Loucy (cell line): ENCODE measurements at regions not wholly inside any gene's neighbourhood (a gene's known extent, or its start where the extent isn't known, plus 50 kb on each side); places are given as distances from the start of the nearest gene placed in this dataset.

Source experiments
- H2AFZ ChIP-seq: fragments of 200-600 bp; sonication (generic); 2 replicates; pipeline ENCODE4 v1.6.0; 2016; ENCODE audit warnings: antibody characterized with exemption, mild to moderate bottlenecking, low read length, moderate library complexity
- H3F3A ChIP-seq: fragments of 200-600 bp; 2 replicates; pipeline ENCODE4 v1.6.0; 2016; ENCODE audit warnings: antibody characterized with exemption, low read depth, mild to moderate bottlenecking
- H3K27me3 ChIP-seq: fragments of 200-600 bp; sonication (generic); 2 replicates; pipeline ENCODE4 v1.6.1; 2014; ENCODE audit warnings: low read length, mild to moderate bottlenecking; ENCODE audit not compliant: insufficient read depth, poor library complexity, severe bottlenecking
- H3K36me3 ChIP-seq: fragments of 200-600 bp; sonication (generic); 2 replicates; pipeline ENCODE4 v1.6.1; 2016; ENCODE audit warnings: low read length; ENCODE audit not compliant: insufficient read depth
- H3K4me1 ChIP-seq: fragments of 200-600 bp; sonication (generic); 2 replicates; pipeline ENCODE4 v1.5.1; 2014; ENCODE audit warnings: low read length, mild to moderate bottlenecking; ENCODE audit not compliant: insufficient read depth, poor library complexity, severe bottlenecking
- H3K4me2 ChIP-seq: fragments of 200-600 bp; sonication (generic); 2 replicates; pipeline ENCODE4 v1.6.0; 2014; ENCODE audit warnings: antibody characterized with exemption, low read length, low read depth, mild to moderate bottlenecking; ENCODE audit not compliant: poor library complexity, severe bottlenecking
- H3K4me3 ChIP-seq: fragments of 200-600 bp; sonication (generic); 2 replicates; pipeline ENCODE4 v1.5.1; 2014; ENCODE audit warnings: low read length, mild to moderate bottlenecking, mixed read lengths; ENCODE audit not compliant: poor library complexity, severe bottlenecking
- H3K79me2 ChIP-seq: fragments of 200-600 bp; sonication (generic); 2 replicates; pipeline ENCODE4 v1.6.1; 2014; ENCODE audit warnings: low read length; ENCODE audit not compliant: insufficient read depth
- H3K9ac ChIP-seq: fragments of 200-600 bp; sonication (generic); 2 replicates; pipeline ENCODE4 v1.6.0; 2014; ENCODE audit warnings: mild to moderate bottlenecking, low read depth, low read length, moderate library complexity; ENCODE audit not compliant: poor library complexity, severe bottlenecking
- H3K9me2 ChIP-seq: fragments of 200-600 bp; sonication (generic); replicated peaks from 2 replicates; pipeline ENCODE4 v1.6.1; 2016; ENCODE audit warnings: low read depth, low read length, mixed read lengths
- H3K9me3 ChIP-seq: fragments of 200-600 bp; sonication (generic); 2 replicates; pipeline ENCODE4 v1.6.1; 2014; ENCODE audit warnings: mild to moderate bottlenecking, antibody characterized with exemption, low read length, low read depth; ENCODE audit not compliant: insufficient read depth
- H4K20me1 ChIP-seq: fragments of 200-600 bp; sonication (generic); 2 replicates; pipeline ENCODE4 v1.6.0; 2014; ENCODE audit warnings: antibody characterized with exemption, low read length, mild to moderate bottlenecking; ENCODE audit not compliant: insufficient read depth, poor library complexity, severe bottlenecking
- EZH2phosphoT487 ChIP-seq: fragments of 200-600 bp; IDR thresholded peaks from 2 replicates; pipeline ENCODE4 v1.6.1; 2018; ENCODE audit warnings: antibody characterized with exemption, mild to moderate bottlenecking, moderate library complexity, borderline replicate concordance
- TF ChIP-seq, protein P1 (sequence below): fragments of 200-600 bp; sonication (generic); conservative IDR thresholded peaks from 2 replicates; pipeline ENCODE4 v1.5.1; 2014; ENCODE audit warnings: mild to moderate bottlenecking, antibody characterized with exemption, low read length

DNA sequence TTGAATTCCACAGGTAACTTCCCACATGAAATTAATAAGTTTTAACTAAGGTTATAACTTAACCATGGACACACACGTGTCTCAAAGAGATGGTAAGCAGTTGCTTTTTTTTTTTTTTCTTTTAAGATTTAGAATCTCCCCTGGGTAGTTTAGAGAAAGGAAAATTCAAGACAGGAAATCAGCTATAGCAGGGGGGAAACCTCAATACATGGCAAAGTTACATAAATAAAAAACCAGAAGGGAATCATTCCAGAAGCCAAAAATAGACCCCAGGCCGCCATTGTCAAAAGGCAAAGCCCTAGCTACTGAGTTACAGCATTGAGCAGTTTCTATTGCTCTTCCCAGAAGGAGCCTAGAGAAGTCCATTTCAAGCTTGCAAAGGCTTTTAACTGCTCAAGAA lies 91.5 kb upstream of the ZNF236 start:
- no peaks in the 10 kb centered on the region for H3K79me2 ChIP-seq
- H3K9me3 ChIP-seq: no peaks in the 10 kb centered on the region; the same call in 1 of the 2 replicates
- H4K20me1 ChIP-seq: no peaks in the 10 kb centered on the region
- H3K36me3 ChIP-seq: no peaks in the 10 kb centered on the region
- H3K9me2 ChIP-seq: no peaks in the 10 kb centered on the region
- H3K4me1 ChIP-seq: peaks cover 9% of the 10 kb centered on the region
- H3K27me3 ChIP-seq: no peaks in the 10 kb centered on the region
- H3K4me2 ChIP-seq: no peak overlapping the region
- no peak overlapping the region for H3K9ac ChIP-seq
- no peaks in the 10 kb centered on the region for H3F3A ChIP-seq
- no peak for TF ChIP-seq EZH2phosphoT487
- TF ChIP-seq, protein P1, sequence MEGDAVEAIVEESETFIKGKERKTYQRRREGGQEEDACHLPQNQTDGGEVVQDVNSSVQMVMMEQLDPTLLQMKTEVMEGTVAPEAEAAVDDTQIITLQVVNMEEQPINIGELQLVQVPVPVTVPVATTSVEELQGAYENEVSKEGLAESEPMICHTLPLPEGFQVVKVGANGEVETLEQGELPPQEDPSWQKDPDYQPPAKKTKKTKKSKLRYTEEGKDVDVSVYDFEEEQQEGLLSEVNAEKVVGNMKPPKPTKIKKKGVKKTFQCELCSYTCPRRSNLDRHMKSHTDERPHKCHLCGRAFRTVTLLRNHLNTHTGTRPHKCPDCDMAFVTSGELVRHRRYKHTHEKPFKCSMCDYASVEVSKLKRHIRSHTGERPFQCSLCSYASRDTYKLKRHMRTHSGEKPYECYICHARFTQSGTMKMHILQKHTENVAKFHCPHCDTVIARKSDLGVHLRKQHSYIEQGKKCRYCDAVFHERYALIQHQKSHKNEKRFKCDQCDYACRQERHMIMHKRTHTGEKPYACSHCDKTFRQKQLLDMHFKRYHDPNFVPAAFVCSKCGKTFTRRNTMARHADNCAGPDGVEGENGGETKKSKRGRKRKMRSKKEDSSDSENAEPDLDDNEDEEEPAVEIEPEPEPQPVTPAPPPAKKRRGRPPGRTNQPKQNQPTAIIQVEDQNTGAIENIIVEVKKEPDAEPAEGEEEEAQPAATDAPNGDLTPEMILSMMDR: no peak
- no peak overlapping the region for H3K4me3 ChIP-seq
- H2AFZ ChIP-seq: 0 out of 2 replicates have a peak overlapping the region, but pooled peaks have one; percentile 28

GRCh38 chr18:76727589-76727988 lies 94.8 kb upstream of the ZNF236 start:
- TF ChIP-seq, protein P1: no peak
- no peak for TF ChIP-seq EZH2phosphoT487
- H3F3A ChIP-seq: no peaks in the 10 kb centered on the region
- no peaks in the 10 kb centered on the region for H4K20me1 ChIP-seq
- no peaks in the 10 kb centered on the region for H3K36me3 ChIP-seq
- H3K4me2 ChIP-seq: no peak overlapping the region
- H3K27me3 ChIP-seq: no peaks in the 10 kb centered on the region
- H3K9ac ChIP-seq: no peak overlapping the region
- H3K79me2 ChIP-seq: no peaks in the 10 kb centered on the region
- peaks cover 15% of the 10 kb centered on the region for H3K4me1 ChIP-seq
- no peak overlapping the region for H2AFZ ChIP-seq
- no peaks in the 10 kb centered on the region for H3K9me2 ChIP-seq
- no peaks in the 10 kb centered on the region; the same call in 1 of the 2 replicates for H3K9me3 ChIP-seq
- H3K4me3 ChIP-seq: no peak overlapping the region

GRCh38 chr18:76725445-76725844 lies 96.9 kb upstream of the ZNF236 start:
- TF ChIP-seq, protein P1: no peak
- TF ChIP-seq EZH2phosphoT487: no peak
- Histone ChIP-seq H3K9me2 (no peaks in the 10 kb centered on the region), H2AFZ (no peak overlapping the region), H3K9ac (no peak overlapping the region), H3K9me3 (no peaks in the 10 kb centered on the region; the same call in 1 of the 2 replicates), H3K4me2 (no peak overlapping the region), H3K36me3 (no peaks in the 10 kb centered on the region), H3K4me3 (no peak overlapping the region), H3K4me1 (peaks cover 25% of the 10 kb centered on the region), H3F3A (peaks cover 6% of the 10 kb centered on the region), H3K27me3 (no peaks in the 10 kb centered on the region), H4K20me1 (peaks cover 4% of the 10 kb centered on the region), H3K79me2 (no peaks in the 10 kb centered on the region)
